NCI-H2081 (cell line): ENCODE measurements at regions not wholly inside any gene's neighbourhood (a gene's known extent, or its start where the extent isn't known, plus 50 kb on each side); places are given as distances from the start of the nearest gene placed in this dataset.

Experiments
- DNase-seq, 2 experiments: peaks; one replicate each; lab custom pipeline; 2025; lab: John Stamatoyannopoulos, UW

DNA sequence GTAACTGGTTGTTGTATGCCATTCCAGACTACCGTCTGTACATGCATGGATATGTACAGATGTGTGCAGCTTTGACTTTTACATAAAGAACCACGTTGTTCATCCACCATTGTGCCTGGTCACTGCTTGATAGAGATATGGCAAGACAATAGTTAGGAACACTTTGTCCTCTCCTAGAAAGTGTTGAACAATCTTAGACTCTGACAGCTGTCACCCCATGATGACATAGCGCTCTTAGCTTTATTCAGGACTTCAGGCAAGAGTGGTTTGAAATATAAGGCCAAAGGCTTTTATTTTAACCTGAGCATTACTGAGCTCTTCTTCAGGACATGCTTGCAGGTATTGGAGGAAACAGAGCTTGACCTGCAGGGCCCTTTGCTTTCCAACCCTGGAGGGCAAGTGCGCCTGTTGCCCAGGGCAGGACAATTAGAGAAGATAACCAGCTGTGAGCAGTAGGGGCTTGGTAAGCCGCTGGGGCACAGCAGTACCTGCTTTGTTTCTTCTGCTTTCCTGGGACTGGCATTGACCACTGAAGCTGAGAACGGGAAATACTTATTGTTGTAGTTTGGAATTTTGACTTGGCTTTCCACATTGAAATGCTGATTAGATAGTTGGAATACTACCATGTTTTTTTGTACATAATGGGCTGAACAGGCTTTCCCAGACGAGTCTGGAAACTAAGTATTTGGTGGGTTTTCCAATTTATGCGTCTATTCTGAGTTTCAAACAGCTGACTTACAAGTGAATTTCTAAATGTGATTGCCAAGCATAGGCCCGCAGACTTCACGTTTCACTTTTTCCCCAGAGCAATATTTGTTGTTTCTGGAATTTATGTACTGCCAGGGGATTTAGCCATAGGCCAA lies 51.1 kb downstream of the GARRE1 start:
- no peak for DNase-seq

DNA sequence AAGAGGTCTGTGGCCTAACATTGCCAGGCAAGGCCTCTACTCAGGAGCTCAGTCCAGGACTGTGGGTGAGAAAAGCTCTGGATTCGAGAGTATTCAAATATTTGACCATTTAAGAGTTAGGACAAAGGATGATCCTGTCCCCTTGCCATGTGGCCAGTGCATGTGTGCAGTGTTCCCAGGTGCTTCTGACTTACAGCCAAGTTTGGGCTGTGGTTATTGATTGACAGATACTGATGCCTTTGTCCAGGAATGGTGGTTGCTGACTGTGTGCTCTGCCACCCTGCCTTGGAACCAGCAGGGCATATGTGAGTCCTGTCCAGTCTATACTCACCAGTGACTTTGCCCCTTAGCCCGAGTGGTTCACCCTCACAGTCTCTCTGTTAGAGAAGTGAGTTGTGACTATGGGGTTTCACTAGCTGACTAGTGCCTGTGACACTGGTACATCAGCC lies 51.9 kb downstream of the GARRE1 start:
- DNase-seq = no peak

GRCh38 chr19:34306824-34307223 lies 52.5 kb downstream of the GARRE1 start:
- DNase-seq = no peak

DNA sequence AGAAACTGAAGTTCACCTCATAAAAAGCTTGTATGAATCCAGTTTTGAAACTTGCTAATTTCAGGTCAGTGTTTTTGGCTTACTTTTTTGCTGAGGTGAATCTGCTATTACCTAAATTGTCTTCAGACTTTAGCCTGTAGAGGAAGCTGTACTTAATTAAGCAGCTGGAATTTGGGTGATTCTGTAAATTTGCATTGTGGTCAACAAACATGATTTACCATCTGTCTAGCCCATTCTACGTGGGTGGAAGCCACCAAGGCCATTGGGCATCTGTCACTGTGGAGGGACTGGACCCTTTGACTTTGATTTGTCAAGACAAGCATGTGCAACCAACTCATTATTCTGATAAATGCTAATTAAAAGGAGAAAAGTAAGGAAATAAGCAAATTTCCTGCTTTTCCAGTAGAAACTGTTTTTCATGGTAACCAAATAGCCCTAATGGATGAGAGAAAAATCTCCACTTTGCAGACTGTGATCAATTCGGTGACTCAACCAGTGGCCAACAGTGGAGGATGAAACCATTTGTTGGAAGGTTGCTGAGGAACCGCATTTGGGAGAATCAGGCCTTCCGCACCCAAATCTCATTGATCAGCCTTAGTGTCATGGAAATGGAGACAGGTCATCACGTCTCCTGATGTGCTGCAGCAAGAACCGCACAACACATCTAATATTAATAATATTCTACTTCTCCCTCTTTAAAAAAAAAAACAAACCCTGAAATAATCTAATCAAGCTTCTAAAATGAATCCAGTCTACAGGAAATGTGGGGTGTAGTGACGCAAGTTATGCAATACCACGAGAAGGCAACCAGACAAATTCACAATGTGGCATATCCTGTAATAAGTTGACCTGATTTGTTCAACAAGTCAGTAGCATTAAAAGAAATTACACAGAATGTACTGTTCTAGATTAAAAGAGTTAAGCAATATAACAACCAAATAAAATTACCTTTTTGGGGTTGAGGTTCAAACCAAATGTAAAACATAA lies 54.3 kb downstream of the GARRE1 start:
- no peak for DNase-seq

GRCh38 chr19:34309368-34310138 lies 55.2 kb downstream of the GARRE1 start:
- no peak for DNase-seq

- DNase-seq = peak; percentile 81 to 94
These were observed 54.5 kb upstream of the GPI start for GRCh38 chr19:34310494-34310981.

- DNase-seq = no peak
These were observed 51.8 kb upstream of the GPI start for GRCh38 chr19:34313188-34313587.

- DNase-seq = no peak
These were observed 50.3 kb upstream of the GPI start for GRCh38 chr19:34314437-34315313.
